Right lobe of liver (tissue), 4 donors: ENCODE measurements at regions not wholly inside any gene's neighbourhood (a gene's known extent, or its start where the extent isn't known, plus 50 kb on each side); places are given as distances from the start of the nearest gene placed in this dataset.

Experiments
- CTCF ChIP-seq, 4 donors: fragments of 200-600 bp in 3 of 4; fragments of 450-650 bp in 1 of 4; IDR thresholded peaks; one replicate each; pipeline versions ENCODE4 v1.5.1 to v1.8.0; 2016 to 2022; ENCODE audit warnings: antibody characterized with exemption in 4 of 4, mild to moderate bottlenecking in 2 of 4
- POLR2A ChIP-seq: fragments of 450-650 bp; IDR thresholded peaks from one replicate; pipeline ENCODE4 v1.6.1; 2017; ENCODE audit warnings: antibody characterized with exemption, mild to moderate bottlenecking
- donor health status: DM: no; HTN: no; CAD: no.
- donor health status: DM: no; HTN: no; CAD: no.
- donor health status: DM: no; HTN: yes; CAD: no.

GRCh38 chr9:79151791-79152190 lies 420.0 kb upstream of the TLE4 start:
- TF ChIP-seq POLR2A = no peak
- TF ChIP-seq CTCF (IDR thresholded peaks at IDR 0.05) = no peak
